Panc1 (cell line): ENCODE measurements at regions not wholly inside any gene's neighbourhood (a gene's known extent, or its start where the extent isn't known, plus 50 kb on each side); places are given as distances from the start of the nearest gene placed in this dataset.

ENCODE experiments used
- POLR2AphosphoS5 ChIP-seq: IDR thresholded peaks from 2 replicates; pipeline ENCODE4 v1.6.1; 2012; ENCODE audit warnings: mild to moderate bottlenecking, low read depth, low read length, moderate library complexity
- REST ChIP-seq, 2 experiments: IDR thresholded peaks; 2 replicates each; pipeline ENCODE4 v1.6.1; 2011 to 2012; ENCODE audit warnings: low read depth in 2 of 2, control low read depth in 1 of 2, low read length in 1 of 2, mild to moderate bottlenecking in 1 of 2, moderate library complexity in 1 of 2; ENCODE audit not compliant: insufficient read depth in 1 of 2
- SIN3A ChIP-seq: IDR thresholded peaks from 2 replicates; pipeline ENCODE4 v1.6.1; 2012; ENCODE audit warnings: low read depth, mild to moderate bottlenecking, low read length, moderate library complexity, borderline replicate concordance; ENCODE audit not compliant: insufficient read depth
- TCF7L2 ChIP-seq: IDR thresholded peaks from 2 replicates; pipeline ENCODE4 v1.6.1; 2011; ENCODE audit warnings: mild to moderate bottlenecking, low read depth, low read length, inconsistent platforms
- TF ChIP-seq, protein P1 (sequence below): fragments of 450-650 bp; IDR thresholded peaks from 2 replicates; pipeline ENCODE4 v1.5.1; 2017; ENCODE audit warnings: mild to moderate bottlenecking

DNA sequence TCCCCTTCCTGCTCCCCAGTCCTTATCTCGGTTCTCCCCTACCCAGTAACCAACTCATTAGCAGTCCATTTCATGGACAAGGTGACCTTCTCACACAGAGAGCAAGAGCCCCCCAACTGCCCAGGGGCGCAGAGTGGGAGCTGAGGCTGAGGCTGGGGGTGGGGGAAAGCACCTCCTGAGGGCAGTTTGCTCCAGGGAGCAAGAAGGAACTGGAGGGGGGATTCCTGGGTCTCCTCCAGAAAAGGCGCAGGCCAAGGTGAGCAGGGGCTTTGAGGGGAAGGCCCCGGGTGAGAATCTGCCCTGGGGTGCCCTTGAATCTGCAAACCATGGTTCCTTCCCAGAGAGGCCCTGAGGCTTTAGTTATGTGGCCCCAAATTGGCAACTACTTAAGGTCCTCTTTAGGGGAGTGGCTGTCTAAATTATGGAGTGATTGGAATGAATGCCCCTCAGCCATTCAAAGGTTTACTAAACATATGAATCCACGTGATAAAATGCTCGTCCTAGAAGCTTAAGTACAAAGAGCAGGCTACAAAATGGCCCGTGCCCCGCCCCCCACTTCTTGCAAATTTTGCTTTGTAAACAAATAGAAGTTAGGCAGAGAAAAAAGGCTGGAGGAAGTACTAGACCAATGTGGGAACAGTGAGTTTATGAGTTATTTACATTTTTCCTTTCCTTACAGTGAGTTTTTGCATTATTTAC lies 123.5 kb upstream of the HS6ST1 start:
- TF ChIP-seq, protein P1, sequence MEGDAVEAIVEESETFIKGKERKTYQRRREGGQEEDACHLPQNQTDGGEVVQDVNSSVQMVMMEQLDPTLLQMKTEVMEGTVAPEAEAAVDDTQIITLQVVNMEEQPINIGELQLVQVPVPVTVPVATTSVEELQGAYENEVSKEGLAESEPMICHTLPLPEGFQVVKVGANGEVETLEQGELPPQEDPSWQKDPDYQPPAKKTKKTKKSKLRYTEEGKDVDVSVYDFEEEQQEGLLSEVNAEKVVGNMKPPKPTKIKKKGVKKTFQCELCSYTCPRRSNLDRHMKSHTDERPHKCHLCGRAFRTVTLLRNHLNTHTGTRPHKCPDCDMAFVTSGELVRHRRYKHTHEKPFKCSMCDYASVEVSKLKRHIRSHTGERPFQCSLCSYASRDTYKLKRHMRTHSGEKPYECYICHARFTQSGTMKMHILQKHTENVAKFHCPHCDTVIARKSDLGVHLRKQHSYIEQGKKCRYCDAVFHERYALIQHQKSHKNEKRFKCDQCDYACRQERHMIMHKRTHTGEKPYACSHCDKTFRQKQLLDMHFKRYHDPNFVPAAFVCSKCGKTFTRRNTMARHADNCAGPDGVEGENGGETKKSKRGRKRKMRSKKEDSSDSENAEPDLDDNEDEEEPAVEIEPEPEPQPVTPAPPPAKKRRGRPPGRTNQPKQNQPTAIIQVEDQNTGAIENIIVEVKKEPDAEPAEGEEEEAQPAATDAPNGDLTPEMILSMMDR: no peak
- TF ChIP-seq REST (IDR thresholded peaks at IDR 0.05; ENCODE audit: insufficient read depth in 1 of 2, low read depth in 2 of 2, low read length in 1 of 2) (no peak), SIN3A (no peak), POLR2AphosphoS5 (no peak), TCF7L2 (no peak)
